ENCODE measurements at regions not wholly inside any gene's neighbourhood (a gene's known extent, or its start where the extent isn't known, plus 50 kb on each side); places are given as distances from the start of the nearest gene placed in this dataset.

DNA sequence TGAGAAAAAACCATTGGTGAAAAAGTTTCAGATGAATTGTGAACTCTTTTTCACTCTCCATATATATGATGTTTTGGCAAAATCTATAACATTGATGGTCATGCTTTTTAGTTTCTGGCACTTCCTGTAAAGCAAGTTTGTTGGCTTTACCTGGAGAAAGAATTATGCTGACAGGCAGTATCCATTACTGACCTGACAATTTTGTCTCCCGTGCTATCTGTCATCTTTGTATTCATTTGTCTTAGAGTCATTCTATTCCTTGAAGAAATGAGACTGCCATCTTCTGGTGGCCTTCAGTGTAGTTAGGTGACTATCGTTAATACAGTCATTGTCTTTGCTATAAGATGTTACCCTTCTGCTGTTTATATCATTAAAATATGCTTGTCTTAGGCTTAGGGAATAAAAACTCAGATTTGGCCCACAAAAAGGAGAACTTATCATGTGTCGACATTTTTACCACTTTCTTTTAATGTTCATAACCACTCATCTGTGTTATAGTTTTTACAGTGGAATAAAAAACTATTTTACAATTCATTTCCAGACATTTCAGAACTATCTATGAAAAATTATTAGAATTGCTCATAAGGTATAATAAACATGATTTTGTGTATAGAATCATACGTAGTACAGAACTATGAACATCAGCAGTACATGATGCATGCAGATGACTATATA, 707.0 kb downstream of the EPM2A start:
- no peak for DNase-seq (ENCODE audit: extremely low read depth in 1 of 2, low read depth in 1 of 2)

DNA sequence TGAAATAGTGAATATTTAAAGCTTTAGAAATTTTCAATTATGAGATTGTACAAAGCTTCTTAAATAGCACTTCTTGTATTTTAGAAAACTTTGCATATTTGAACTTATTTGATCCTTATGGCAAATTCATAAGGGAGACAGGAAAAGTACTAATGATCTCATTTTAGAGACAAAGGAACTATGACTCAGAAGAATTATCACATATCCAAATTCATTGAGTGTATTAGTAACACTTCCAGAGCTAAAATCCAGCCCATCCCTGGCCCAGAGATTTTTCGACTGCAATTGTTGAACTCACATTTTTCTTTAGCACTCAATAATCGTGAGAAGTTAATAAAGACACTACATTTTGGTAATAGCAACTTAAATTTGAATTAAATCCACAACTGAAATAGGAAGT, 704.3 kb downstream of the EPM2A start:
- DNase-seq (ENCODE audit: extremely low read depth in 1 of 2, low read depth in 1 of 2) = no peak

DNA sequence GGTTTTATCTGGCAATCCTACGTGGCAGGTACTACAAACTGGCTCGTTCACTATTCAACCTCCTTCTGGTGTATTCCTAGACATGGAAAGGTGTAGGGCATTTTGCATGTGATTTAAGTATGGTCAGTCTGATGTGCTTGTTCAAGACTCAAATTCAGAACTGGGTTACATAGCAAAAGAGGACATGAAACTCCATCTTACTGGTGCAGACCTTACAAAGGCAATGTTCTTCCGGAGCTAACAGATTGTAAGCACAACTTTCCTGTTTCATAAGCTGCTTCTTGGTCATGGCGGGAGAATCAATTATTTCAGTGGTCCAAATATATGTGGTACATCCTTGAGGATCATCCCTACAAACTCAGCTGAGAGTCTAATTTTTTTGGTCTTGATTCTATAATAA, 703.4 kb downstream of the EPM2A start:
- no peak for DNase-seq (ENCODE audit: extremely low read depth in 1 of 2, low read depth in 1 of 2)

DNA sequence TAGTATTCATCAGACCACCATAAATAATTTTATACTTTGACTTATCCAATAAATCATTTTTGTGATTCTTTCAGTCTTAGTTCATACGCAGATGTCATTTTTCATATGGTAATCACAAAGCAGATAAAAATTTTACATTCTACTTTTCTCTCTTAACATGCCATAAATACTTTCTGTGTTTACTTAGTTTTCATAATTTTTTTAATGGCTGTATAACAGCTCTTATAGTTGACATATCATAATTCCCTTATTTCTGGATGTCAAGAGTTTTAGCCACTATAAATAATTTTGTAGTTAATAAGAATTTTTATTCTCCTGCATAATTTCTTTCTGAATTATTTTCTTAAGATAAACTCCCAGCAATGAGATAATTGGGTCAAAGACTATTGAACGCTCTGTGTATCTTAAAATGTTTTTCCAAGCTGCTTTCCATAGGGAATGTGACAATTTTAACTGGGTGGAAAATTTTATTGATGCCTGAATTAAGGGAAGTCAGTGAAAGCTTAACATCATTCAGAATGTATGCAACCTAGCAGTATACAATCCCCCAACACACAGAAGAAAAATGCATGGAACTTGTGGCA, 702.7 kb downstream of the EPM2A start:
- DNase-seq (ENCODE audit: extremely low read depth in 1 of 2, low read depth in 1 of 2) = no peak

DNA sequence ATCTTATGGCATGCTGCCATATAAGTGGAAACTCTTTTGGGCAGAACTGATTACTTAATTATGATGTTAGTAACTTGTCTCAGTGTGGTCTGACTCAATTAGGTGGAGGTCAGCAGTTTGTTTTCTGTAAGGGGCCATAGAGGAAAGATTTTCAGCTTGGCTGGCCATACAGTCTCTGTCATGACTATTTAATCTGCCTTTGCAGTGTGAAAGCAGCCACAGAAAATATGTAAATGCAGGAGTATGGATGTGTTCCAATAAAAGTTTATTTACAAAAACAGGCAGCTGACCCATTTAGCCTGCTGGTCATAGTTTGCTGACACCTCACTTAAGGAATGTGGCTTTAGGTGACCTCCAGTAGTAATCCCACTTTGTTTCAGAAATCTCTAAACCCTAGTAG, 700.7 kb downstream of the EPM2A start:
- DNase-seq (ENCODE audit: extremely low read depth in 1 of 2, low read depth in 1 of 2) = no peak

DNA sequence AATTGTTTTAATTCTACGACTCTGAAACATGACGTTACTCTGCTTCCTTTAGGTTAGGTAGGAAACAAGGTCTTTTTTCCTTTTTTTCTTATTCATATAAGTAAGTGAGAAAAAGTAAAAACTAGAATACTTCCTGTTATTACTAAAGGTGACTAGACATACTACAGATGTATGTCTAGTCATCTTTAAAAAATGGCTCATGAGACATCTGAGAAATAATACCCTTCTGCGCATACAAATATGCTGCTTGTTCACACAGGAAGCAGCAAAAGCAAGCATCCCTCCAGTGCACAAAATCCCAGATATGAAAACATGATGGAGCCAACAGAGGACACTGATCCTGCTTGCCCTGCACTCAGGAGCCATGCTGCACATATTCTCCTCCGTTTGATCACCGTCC, 699.1 kb downstream of the EPM2A start:
- no peak for DNase-seq (ENCODE audit: extremely low read depth in 1 of 2, low read depth in 1 of 2)

DNA sequence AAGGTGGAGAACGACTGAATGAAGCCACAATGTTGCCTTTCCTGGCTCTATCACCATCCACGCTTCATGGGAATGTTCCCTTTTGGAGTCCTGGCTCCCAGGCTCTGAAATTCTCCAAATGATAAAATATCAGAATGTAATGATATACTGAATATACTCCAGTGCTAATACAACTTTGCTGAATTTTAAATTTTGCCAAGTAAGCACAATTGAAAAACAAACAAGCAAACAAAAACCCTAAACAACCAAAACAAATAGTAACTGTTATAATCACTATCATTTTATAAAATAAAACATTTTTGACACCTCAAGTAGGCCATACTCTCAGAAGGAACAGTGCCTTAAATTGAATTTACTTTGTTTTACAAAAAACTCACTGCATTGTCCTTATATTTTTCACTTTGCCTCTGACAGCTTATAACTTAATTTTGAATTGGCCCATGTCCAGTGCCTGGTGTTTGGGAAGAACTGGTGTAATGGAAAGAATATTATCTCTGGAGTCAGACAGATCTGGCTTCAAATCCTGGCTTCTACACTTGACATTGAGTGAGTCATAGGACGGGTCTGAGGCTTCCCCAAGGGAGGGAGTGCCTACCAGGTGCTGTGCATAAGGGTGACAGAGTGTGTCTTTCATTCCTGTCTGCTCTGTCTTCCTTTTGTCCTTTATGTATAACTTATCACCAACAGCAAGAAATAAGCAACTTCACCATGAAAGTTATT, 698.3 kb downstream of the EPM2A start:
- DNase-seq (ENCODE audit: extremely low read depth in 1 of 2, low read depth in 1 of 2) = no peak

DNA sequence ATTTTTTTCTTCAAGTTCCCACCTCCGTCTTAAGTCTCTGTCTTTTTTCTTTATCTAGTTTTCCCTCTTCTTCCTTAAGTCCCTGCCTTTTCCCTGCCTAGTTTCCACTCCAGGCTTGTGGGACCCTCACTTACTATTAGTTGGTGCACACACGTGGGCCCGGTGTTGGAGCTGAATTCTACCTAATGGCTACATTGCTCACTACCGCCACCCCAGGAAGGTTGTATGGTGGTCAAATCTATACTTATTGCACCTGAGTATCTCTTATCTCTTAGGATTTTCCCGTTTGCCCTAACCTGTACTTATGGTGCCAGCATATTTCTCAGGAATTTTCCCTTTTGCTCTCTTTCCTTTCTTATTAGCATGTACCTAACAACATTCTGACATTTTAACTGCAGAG, 692.8 kb downstream of the EPM2A start:
- no peak for DNase-seq (ENCODE audit: extremely low read depth in 1 of 2, low read depth in 1 of 2)

DNA sequence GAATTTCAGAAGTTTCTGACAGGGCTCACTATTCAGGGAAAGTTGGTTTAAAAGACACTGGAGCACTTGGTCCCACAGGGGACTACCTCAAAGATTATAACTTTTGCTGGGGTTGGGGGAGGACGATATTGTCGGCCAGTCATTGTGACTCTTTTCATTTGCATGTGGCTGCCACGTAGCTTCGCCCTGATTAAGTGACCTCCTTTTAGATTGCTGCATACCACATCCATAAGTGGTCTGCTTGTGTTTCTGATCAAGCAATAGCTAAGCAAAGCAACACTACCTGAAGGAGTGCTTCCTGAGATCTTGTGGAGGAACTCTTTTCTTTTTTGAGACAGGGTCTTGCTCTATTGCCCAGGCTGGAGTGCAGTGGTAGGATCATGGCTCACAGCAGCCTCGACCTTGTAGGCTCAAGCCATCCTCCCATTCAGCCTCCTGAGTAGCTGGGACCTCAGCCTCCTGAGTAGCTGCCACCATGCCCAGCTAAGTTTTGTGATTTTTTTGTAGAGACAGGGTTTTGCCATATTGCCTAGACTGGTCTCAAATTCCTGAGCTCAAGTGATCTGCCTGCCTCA, 691.3 kb downstream of the EPM2A start:
- no peak for DNase-seq (ENCODE audit: extremely low read depth in 1 of 2, low read depth in 1 of 2)

DNA sequence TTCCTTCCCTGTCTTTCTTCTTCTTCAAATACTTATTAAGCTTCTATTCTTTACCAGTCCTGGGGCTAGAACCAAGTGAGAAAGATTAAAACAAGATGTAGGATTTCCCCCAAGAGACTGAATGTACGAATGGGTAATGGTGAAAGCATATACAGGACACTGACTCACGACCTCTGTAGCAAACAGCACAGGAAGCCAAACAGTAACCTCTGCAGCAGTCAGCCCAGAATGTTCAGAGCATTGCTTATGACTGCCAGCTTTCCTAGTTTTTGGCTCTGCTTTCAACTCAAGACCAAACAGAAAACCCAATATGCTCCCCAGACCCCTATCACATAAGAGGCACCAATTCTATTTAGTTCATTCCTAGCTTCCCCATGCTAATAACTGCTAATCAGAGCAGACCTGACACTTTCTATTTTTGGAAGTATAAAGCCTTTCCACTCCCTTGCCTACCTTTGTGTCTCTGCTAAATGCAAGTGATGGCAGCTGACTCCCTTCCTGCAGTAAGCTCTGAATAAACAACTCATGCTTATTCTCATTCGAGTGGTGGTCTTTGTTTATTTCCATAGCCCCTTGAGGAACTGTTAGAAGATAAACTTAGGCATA, 690.6 kb downstream of the EPM2A start:
- no peak for DNase-seq (ENCODE audit: extremely low read depth in 1 of 2, low read depth in 1 of 2)

DNA sequence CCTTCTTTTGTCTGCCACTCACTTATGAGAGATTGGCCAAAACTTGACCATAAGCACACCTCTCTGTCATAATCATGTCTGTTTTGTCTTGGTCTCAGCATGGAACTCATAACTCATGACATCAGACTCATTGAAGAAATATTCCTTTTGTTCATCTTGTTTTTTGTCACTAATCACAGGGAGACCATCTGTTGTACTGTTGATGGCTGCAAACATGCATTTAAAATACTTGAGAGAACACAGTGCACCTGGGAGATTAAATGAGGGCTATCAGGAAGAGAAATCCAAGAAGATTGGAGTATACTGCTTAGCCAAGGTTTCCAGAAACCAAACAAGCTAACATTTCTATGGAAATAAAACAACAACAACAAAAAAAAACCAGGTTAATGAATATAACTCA, 689.7 kb downstream of the EPM2A start:
- DNase-seq (ENCODE audit: extremely low read depth in 1 of 2, low read depth in 1 of 2) = no peak

DNA sequence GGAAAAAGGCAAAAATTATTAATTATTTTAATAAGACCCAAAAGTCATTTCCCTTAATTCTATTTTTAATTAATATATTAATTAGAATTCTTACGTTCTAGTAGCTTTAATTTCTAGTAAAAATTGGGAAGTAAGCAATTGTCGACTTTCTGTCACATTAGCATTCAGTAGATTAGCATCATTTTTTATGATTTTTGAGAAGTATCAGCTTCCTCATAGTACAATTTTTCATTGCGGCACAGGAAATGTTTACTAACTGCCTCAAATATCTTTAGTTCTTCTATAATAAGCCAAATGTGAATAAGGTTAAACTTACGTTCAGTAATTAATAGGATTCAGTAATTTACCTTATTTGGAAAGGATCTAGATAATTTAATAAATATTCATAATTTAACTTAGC, 687.4 kb downstream of the EPM2A start:
- DNase-seq (ENCODE audit: extremely low read depth in 1 of 2, low read depth in 1 of 2) = no peak

DNA sequence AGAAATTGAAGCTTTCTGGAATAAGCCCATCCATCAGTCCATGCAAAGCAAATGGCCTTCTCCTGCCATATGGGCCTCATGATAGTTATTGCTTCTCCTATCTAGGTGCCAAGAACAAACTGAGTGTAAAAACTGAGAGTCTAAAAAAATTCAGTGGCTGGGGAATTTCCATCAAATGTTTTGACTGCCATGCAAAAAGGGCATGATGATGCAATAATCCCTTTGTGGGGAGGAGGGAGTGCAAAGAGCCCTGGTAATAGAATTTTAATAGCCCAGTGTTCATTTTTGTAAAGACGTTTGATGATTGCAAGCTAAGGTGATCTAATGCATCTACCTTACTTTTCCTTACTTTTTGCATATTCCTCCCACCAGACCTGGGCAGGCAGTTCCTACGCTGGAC, 683.7 kb downstream of the EPM2A start:
- DNase-seq (ENCODE audit: extremely low read depth in 1 of 2, low read depth in 1 of 2) = no peak

DNA sequence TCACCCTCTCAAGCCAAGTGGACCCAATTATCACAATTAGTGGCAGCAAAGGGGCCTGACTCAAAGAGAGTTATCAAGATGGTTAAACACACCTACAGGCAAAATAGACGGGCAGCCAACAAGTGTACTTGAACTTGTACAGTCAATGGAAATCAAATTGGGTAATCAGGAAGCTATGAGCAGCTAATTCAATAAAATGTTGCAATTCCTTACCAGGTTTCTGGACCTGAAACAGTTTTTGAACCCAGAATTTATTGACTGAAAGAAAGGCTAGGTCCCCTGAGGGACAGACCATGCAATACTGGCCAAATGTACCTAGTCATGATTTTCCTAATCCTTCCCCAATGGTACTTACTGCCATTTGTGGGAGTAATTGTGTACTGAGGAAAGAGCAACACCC, 679.8 kb downstream of the EPM2A start:
- DNase-seq (ENCODE audit: extremely low read depth in 1 of 2, low read depth in 1 of 2) = no peak

DNA sequence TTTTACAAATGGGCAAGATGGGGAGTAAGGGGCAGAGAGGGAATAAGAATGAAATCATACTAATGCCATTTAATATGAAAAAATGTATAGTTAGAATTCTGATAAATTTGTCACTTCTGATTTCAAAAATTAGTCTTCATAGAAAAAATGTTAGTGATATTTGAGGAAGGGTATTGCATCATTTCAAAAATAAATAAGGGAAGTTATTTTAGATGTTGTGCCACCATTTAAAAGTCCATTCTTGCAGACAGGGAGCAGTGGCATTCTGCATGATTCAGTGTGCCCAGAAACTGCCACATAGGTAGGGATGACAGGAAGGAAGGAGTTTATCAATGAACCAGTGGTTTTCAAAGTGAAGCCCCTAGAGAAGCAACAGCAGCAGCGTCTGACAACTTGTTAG, 674.6 kb downstream of the EPM2A start:
- no peak for DNase-seq (ENCODE audit: extremely low read depth in 1 of 2, low read depth in 1 of 2)

DNA sequence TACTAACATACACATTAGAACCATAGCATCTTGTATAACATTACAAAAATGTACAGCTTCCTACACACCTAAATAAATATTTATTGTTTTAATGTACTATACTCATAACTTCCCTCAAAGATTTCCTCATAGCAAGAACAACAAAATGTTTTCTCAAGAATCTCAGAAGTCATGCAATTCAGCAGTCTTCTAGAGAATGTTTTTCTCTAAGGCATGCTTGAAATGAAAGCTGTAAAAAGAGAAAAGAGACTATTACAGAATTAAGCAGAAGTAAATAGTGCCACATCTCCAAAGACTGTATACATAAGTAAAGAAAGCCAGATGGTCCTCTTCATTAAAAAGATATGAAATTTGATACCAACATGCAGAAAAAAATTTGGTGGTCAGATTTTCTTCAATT, 672.2 kb downstream of the EPM2A start:
- no peak for DNase-seq (ENCODE audit: extremely low read depth in 1 of 2, low read depth in 1 of 2)

DNA sequence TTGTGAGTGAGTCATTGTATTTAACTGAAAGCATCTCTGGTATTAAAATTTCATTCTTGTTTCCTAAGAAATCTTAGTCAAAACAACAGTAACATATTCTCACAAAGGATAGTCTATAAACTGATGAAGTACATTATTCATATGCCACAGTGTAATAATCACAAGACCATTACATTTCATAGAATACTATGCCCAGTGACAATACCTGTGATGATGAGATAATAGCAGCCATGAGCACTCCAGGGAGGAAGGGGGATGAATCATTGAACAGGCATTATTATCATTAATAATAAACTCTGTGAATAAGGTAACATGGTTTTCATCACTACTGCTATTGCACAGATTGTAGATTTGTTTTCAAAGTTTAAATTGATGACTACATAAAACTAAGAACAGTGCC, 667.9 kb downstream of the EPM2A start:
- no peak for DNase-seq (ENCODE audit: extremely low read depth in 1 of 2, low read depth in 1 of 2)

DNA sequence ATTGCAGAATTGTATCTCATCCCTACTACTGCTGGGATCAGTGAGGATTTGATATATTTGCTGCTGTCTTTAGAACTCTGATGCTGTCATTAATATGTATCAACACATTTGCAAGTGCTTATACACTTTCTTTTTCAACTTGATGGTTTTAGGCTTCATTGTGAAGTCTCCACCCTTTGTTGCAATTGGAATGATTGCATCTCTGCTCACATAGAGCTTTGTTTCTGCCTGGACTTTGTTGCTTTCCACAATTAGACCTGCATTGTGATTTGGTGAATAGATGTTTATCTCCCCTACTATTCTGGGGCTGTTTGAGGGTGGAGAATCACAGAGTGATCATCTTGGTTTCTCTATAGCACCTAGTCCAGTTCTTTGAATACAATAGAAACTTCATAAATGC, 666.7 kb downstream of the EPM2A start:
- no peak for DNase-seq (ENCODE audit: extremely low read depth in 1 of 2, low read depth in 1 of 2)

DNA sequence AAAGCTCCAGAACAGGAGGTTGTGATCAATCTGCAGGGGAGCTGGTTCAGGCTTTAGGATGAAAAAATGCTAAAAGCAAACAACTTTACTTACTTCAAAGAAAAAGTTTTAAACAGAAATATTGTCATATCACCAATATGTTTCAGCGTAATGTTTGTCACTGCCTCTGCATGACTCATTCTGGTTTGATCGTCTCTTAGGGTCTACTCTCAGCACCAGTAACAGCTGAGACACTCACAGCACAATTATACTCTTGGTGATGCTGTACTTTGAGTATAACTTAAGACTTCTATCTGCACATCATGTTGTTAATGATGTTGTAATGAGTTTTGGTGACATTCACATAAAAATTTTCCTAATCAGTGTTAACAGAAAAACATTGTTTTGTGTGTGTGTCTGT, 665.4 kb downstream of the EPM2A start:
- no peak for DNase-seq (ENCODE audit: extremely low read depth in 1 of 2, low read depth in 1 of 2)

DNA sequence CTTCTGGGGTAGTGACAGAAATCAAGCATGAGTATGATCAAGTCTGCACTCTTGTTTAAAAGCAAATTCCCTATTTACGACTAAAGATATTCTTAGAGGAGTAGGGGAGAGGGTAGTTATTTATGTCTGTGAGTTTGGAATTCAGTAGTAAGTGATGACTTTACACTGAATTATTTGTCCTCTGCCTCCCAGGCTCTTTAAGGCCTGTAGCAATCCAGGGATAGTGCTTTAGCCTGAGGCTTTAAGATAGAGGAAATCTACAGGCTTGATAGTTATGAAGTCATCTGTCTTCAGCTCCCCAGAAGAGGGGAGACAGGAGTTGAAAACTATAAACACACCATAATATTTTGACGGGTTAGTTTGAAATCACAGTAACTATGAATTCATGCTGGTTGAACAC, 664.5 kb downstream of the EPM2A start:
- no peak for DNase-seq (ENCODE audit: extremely low read depth in 1 of 2, low read depth in 1 of 2)

DNA sequence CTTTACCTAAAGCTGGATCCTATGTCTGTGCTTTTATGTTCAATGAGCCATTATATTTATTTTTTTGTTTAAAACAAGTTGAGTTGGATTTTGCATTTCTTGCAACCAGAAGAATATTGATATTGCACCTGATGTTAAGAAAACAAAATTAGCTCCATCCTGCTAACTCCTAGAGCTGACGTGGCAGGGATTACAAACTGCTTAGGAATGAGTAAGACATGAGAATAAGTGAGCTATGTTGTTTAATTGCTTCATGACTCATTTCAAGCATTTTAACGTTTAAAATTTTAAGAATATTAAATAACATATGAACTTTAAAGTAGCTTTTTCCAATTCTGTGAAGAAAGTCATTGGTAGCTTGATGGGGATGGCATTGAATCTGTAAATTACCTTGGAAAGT, 663.5 kb downstream of the EPM2A start:
- DNase-seq (ENCODE audit: extremely low read depth in 1 of 2, low read depth in 1 of 2) = no peak

DNA sequence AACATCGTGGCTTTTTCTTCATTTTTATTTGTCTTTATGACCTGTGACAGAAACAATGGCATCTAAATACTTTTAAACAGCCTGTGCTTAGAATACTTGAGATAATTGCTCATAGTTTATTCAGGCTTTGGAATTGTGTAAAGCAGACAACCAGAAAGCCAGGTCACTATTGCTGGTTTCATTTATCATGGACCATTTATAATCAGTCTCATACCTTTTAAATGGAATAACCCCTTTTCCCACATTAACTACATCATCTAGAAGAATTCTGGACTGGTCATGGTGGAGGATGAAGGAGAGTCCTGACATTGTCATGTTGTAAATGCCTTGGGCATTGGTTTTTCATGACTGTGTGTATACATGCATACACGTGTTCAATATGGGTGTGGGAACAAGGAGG, 661.5 kb downstream of the EPM2A start:
- DNase-seq (ENCODE audit: extremely low read depth in 1 of 2, low read depth in 1 of 2) = no peak

Data from activated CD8-positive, alpha-beta memory T cell treated with anti-CD3 and anti-CD28 coated beads for 1 hour (primary cell).